Gastroesophageal sphincter (tissue), 4 donors: ENCODE measurements at regions not wholly inside any gene's neighbourhood (a gene's known extent, or its start where the extent isn't known, plus 50 kb on each side); places are given as distances from the start of the nearest gene placed in this dataset.

ENCODE experiments used
- ATAC-seq: fragments of 150-250 bp; one replicate; pipeline ENCODE4 v1.9.1; 2016; ENCODE audit warnings: mild to moderate bottlenecking, moderate library complexity
- H3K27ac ChIP-seq, 4 donors: fragments of 200-600 bp; sonication (generic) in 3 of 4; 1 replicate in 3 of 4; 2 replicates in 1 of 4; pipeline ENCODE4 v1.5.1; 2016 to 2019
- H3K27me3 ChIP-seq: fragments of 200-600 bp; sonication (generic); one replicate; pipeline ENCODE4 v1.5.1; 2019
- H3K36me3 ChIP-seq, 2 donors: fragments of 200-600 bp; sonication (generic); one replicate each; pipeline ENCODE4 v1.5.1; 2019; ENCODE audit warnings: control low read depth in 1 of 2
- H3K4me1 ChIP-seq, 3 donors: fragments of 200-600 bp; sonication (generic); 1 replicate in 2 of 3; 2 replicates in 1 of 3; pipeline ENCODE4 v1.5.1; 2016 to 2019; ENCODE audit warnings: control low read depth in 2 of 3
- H3K4me3 ChIP-seq, 2 donors: fragments of 200-600 bp; sonication (generic); one replicate each; pipeline ENCODE4 v1.5.1; 2019; ENCODE audit warnings: mild to moderate bottlenecking in 1 of 2, moderate library complexity in 1 of 2
- H3K9me3 ChIP-seq, 3 donors: fragments of 200-600 bp; sonication (generic); one replicate each; pipeline ENCODE4 v1.5.1; 2017 to 2019; ENCODE audit warnings: control low read depth in 2 of 3
- EP300 ChIP-seq: sonication (generic); formaldehyde crosslinking; IDR thresholded peaks from one replicate; pipeline ENCODE4 v1.6.1; 2017; ENCODE audit warnings: antibody characterized with exemption, mild to moderate bottlenecking
- POLR2A ChIP-seq, 2 donors: fragments of 450-650 bp; IDR thresholded peaks; one replicate each; pipeline ENCODE4 v1.6.1; 2017; ENCODE audit warnings: antibody characterized with exemption in 2 of 2, mild to moderate bottlenecking in 2 of 2, moderate library complexity in 1 of 2
- POLR2AphosphoS5 ChIP-seq: sonication (generic); formaldehyde crosslinking; IDR thresholded peaks from one replicate; pipeline ENCODE4 v1.6.1; 2017; ENCODE audit warnings: antibody characterized with exemption
- WGBS, 2 donors: methylation state at CpG; one replicate each; pipeline ENCODE4 v1.1.5; 2018; ENCODE audit warnings: low coverage in 1 of 2; 5-methylcytosine and 5-hydroxymethylcytosine counted together
- TF ChIP-seq, protein P1 (sequence below), 4 experiments: fragments of 200-600 bp in 2 of 4; fragments of 450-650 bp in 2 of 4; sonication (generic) in 1 of 4; IDR thresholded peaks; one replicate each; pipeline ENCODE4 v1.5.1; 2017 to 2019; ENCODE audit warnings: antibody characterized with exemption in 4 of 4, mild to moderate bottlenecking in 2 of 4, moderate library complexity in 2 of 4

DNA sequence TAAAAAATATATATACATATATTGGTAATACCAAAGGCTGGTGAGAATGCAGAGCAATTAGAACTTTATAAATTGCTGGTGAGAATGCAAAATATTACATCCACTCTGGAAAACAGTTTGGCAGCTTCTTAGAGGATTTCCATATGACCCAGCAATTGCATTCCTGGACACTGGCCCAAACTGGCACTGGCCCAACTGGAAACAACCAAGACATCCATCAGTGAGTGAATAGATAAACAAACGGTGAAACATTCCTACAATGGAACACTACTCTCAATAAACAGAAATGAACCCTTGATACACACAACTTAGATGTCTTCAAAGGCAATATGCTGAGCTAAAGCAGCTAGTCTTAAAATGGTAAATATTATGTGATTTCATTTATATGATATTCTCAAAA, 524.2 kb downstream of the IQCM start:
- TF ChIP-seq EP300 = no peak
- peak; percentile 23 for TF ChIP-seq POLR2AphosphoS5
- no peak for TF ChIP-seq POLR2A (IDR thresholded peaks at IDR 0.05)
- TF ChIP-seq, protein P1, sequence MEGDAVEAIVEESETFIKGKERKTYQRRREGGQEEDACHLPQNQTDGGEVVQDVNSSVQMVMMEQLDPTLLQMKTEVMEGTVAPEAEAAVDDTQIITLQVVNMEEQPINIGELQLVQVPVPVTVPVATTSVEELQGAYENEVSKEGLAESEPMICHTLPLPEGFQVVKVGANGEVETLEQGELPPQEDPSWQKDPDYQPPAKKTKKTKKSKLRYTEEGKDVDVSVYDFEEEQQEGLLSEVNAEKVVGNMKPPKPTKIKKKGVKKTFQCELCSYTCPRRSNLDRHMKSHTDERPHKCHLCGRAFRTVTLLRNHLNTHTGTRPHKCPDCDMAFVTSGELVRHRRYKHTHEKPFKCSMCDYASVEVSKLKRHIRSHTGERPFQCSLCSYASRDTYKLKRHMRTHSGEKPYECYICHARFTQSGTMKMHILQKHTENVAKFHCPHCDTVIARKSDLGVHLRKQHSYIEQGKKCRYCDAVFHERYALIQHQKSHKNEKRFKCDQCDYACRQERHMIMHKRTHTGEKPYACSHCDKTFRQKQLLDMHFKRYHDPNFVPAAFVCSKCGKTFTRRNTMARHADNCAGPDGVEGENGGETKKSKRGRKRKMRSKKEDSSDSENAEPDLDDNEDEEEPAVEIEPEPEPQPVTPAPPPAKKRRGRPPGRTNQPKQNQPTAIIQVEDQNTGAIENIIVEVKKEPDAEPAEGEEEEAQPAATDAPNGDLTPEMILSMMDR (IDR thresholded peaks at IDR 0.05) = no peak
- H3K4me3 ChIP-seq = no peak overlapping the region
- no peaks in the 10 kb centered on the region for H3K36me3 ChIP-seq
- WGBS, 2 donors = 0 to 13% methylated on average over 1 of the region's 1 CpG
- H3K4me1 ChIP-seq = peaks cover 0 to 20% (median 0%) of the 10 kb centered on the region in 3 donors
- no peak for ATAC-seq
- H3K27ac ChIP-seq = no peak overlapping the region
- no peaks in the 10 kb centered on the region for H3K27me3 ChIP-seq
- H3K9me3 ChIP-seq = no peaks in the 10 kb centered on the region

DNA sequence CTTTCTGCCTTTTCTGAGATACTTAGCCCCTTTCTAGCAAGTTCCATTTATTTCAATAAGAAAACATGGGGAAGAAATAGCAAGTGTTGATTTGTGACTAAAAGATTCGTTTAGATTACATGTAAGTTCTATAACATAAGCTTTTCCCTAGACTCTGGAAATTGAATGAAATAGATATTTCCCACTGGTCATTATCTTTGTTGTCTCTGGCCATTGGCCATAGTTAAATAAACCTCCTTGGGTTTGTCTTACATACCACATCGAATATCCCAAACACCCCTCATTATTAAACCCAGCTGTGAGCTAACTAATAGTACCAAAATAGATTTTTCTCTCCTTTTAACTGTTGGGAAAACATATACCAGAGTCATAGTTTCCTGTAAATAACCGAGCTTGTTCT, 534.8 kb downstream of the IQCM start:
- Histone ChIP-seq H3K36me3 (no peaks in the 10 kb centered on the region), H3K4me3 (no peak overlapping the region), H3K9me3 (no peaks in the 10 kb centered on the region), H3K27ac (no peak overlapping the region), H3K4me1 (no peaks in the 10 kb centered on the region), H3K27me3 (no peaks in the 10 kb centered on the region)
- TF ChIP-seq, protein P1 (IDR thresholded peaks at IDR 0.05) = no peak
- TF ChIP-seq EP300 (no peak), POLR2A (IDR thresholded peaks at IDR 0.05) (no peak), POLR2AphosphoS5 (no peak)
- ATAC-seq = no peak
- 40 to 55% methylated on average over 3 of the region's 3 CpGs for WGBS, 2 donors

DNA sequence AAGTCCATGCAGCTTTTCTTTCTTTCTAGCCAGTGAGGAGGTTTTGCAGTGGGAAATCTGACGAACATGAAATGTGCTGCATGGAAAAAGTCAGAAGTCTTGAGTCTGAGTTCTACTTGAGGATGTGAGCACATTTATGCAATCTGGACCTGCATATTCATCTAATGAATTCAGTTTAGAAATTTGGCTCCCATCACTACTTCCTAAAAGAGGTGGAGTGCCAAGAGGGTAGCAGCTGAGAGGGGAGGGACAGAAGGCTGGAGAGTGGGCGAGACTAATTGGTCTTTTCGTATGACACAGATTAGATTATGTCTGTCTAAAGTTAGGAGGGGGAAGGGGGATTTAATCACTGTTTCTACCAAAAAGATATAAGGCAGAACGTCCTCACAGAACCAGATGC, 535.9 kb downstream of the IQCM start:
- Histone ChIP-seq H3K27me3 (no peaks in the 10 kb centered on the region), H3K27ac (no peak overlapping the region), H3K4me1 (no peaks in the 10 kb centered on the region), H3K9me3 (no peaks in the 10 kb centered on the region), H3K36me3 (no peaks in the 10 kb centered on the region), H3K4me3 (no peak overlapping the region)
- whole genome bisulfite sequencing, 2 donors = 32 to 83% methylated on average over 2 to 4 of the region's 4 CpGs
- TF ChIP-seq, protein P1 (IDR thresholded peaks at IDR 0.05) = no peak
- no peak for TF ChIP-seq POLR2A (IDR thresholded peaks at IDR 0.05)
- TF ChIP-seq EP300 = no peak
- TF ChIP-seq POLR2AphosphoS5 = no peak
- ATAC-seq = no peak

DNA sequence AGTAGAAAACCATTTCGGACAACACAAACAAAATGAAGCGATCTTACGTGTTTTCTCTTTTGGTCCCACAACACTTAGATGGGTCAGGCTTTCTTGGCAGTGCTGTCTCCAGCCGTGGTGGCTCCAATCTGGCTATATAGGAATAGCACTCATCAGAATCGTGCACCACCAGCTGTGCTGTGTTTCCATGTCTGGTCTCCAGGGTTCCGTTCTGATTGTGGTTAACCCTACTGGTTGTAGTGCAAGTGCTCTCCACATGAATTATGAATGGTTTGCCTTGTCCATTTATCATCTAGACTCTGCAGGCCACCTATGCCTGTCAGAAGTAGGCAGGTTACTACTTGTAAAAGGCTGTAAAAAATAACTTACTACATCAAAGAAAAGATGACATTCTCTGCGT, 536.3 kb downstream of the IQCM start:
- no peak for ATAC-seq
- TF ChIP-seq, protein P1 (IDR thresholded peaks at IDR 0.05) = no peak
- TF ChIP-seq POLR2AphosphoS5 (no peak), EP300 (no peak), POLR2A (IDR thresholded peaks at IDR 0.05) (no peak)
- no peak overlapping the region for H3K4me3 ChIP-seq
- peaks cover 0 to 3% (median 0%) of the 10 kb centered on the region in 3 donors for H3K9me3 ChIP-seq
- no peak overlapping the region for H3K27ac ChIP-seq
- H3K27me3 ChIP-seq = no peaks in the 10 kb centered on the region
- no peaks in the 10 kb centered on the region for H3K4me1 ChIP-seq
- WGBS, 2 donors = 64 to 70% methylated on average over 6 of the region's 7 CpGs
- no peaks in the 10 kb centered on the region for H3K36me3 ChIP-seq

DNA sequence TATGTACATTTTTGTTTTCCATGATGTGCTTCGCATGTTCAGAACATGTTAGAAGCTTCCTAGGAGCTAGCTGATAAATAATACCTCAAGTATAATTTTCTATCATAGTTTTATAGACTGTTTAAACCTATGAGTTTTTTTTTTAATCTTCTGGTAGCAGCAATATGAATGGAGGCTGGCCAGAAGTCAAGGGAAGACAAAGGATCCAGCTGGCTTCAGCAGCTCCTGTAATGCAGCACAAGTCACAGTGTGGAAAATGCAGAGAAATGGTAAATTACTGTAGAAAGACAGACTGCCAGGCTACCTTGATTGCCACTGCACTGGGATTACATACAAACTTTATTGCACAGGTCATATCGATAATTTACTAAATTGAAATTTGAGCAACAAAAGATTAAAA, 537.9 kb downstream of the IQCM start:
- Histone ChIP-seq H3K4me3 (no peak overlapping the region), H3K9me3 (peaks cover 0 to 8% (median 0%) of the 10 kb centered on the region in 3 donors), H3K36me3 (no peaks in the 10 kb centered on the region), H3K27ac (no peak overlapping the region), H3K4me1 (no peaks in the 10 kb centered on the region), H3K27me3 (no peaks in the 10 kb centered on the region)
- 80 to 100% methylated on average over 2 of the region's 2 CpGs for WGBS, 2 donors
- ATAC-seq = no peak
- no peak for TF ChIP-seq POLR2A (IDR thresholded peaks at IDR 0.05)
- TF ChIP-seq EP300 = no peak
- TF ChIP-seq POLR2AphosphoS5 = no peak
- TF ChIP-seq, protein P1 (IDR thresholded peaks at IDR 0.05) = no peak
